K562 (cell line): ENCODE measurements at regions not wholly inside any gene's neighbourhood (a gene's known extent, or its start where the extent isn't known, plus 50 kb on each side); places are given as distances from the start of the nearest gene placed in this dataset.

Source experiments
- ATAC-seq: fragments of 200-7000 bp; cut with Tn5 transposase; 3 replicates; pipeline ENCODE4 v1.9.1; 2020; ENCODE audit warnings: moderate library complexity
- BruUV-seq: library from RNA; stranded (reverse); fragments of 400-500 nt; replicated peaks from 2 replicates; lab custom pipeline; 2021; lab: Mats Ljungman, UMichigan
- CTCF ChIA-PET: fragments of 300-600 bp; formaldehyde crosslinking; extraction: SDS; loops from one replicate; lab custom pipeline; 2021; ENCODE audit warnings: low intra/inter-chr PET ratio; lab: Yijun Ruan, JAX
- POLR2A ChIA-PET: fragments of 300-600, 350-650 bp; sonication (Branson Sonifier 250); formaldehyde crosslinking; extraction: SDS; loops from one replicate; lab custom pipeline; 2021; ENCODE audit warnings: antibody characterized with exemption, inconsistent platforms; lab: Yijun Ruan, JAX
- DNase-seq, 4 experiments: peaks; one replicate each; pipeline versions ENCODE4 v3.0.0 to v3.0.0-alpha.2; 2011 to 2018; ENCODE audit warnings: low spot score in 3 of 4, mixed read lengths in 3 of 4; ENCODE audit errors: extremely low read depth in 1 of 4
- FAIRE-seq: peaks from 2 replicates; lab custom pipeline; 2011; peaks lifted over from hg19 to GRCh38; lab: Jason Lieb, UNC
- H2AFZ ChIP-seq: 2 replicates; pipeline ENCODE4 v1.6.0; 2011; ENCODE audit warnings: low read depth, low read length, control low read depth, inconsistent platforms
- H3K27ac ChIP-seq: fragments of 200-600 bp; 3 replicates; pipeline ENCODE4 v1.8.0; 2011; ENCODE audit warnings: low read depth, mild to moderate bottlenecking, control low read depth, inconsistent platforms, low read length, moderate library complexity, mixed read lengths; ENCODE audit errors: extremely low read depth
- H3K27me3 ChIP-seq, 2 experiments: fragments of 300-600 bp in 1 of 2; 2 replicates in 1 of 2; 3 replicates in 1 of 2; pipeline versions ENCODE4 v1.6.0 to v1.8.0; 2011; ENCODE audit warnings: inconsistent platforms in 2 of 2, low read length in 2 of 2, mild to moderate bottlenecking in 1 of 2, mixed read lengths in 1 of 2, moderate library complexity in 1 of 2; ENCODE audit not compliant: control insufficient read depth in 2 of 2, insufficient read depth in 2 of 2
- H3K36me3 ChIP-seq: fragments of 300-600 bp; 3 replicates; pipeline ENCODE4 v1.8.0; 2011; ENCODE audit warnings: mild to moderate bottlenecking, low read length, inconsistent platforms; ENCODE audit not compliant: control insufficient read depth, insufficient read depth
- H3K4me1 ChIP-seq, 2 experiments: fragments of 200-600 bp in 1 of 2; replicated peaks in 1 of 2; 2 replicates in 1 of 2; 3 replicates in 1 of 2; pipeline versions ENCODE4 v1.5.1 to v1.8.0; 2011; ENCODE audit warnings: inconsistent platforms in 2 of 2, low read length in 2 of 2, mild to moderate bottlenecking in 1 of 2, mixed read lengths in 1 of 2, moderate library complexity in 1 of 2; ENCODE audit not compliant: control insufficient read depth in 2 of 2, insufficient read depth in 2 of 2
- H3K4me2 ChIP-seq: 2 replicates; pipeline ENCODE4 v1.6.1; 2011; ENCODE audit warnings: low read length, control low read depth, inconsistent platforms, mixed read lengths; ENCODE audit not compliant: insufficient read depth
- H3K4me3 ChIP-seq: fragments of 200-600 bp; sonication (generic), shearing (Covaris generic); 2 replicates; pipeline ENCODE4 v1.5.1; 2016; ENCODE audit warnings: control low read depth, inconsistent platforms
- H3K79me2 ChIP-seq: fragments of 200-600 bp; 3 replicates; pipeline ENCODE4 v1.8.0; 2011; ENCODE audit warnings: low read length, inconsistent platforms; ENCODE audit not compliant: control insufficient read depth, insufficient read depth
- H3K9ac ChIP-seq, 2 experiments: 2 replicates each; pipeline versions ENCODE4 v1.6.0 to v1.6.1; 2011; ENCODE audit warnings: low read depth in 2 of 2, low read length in 2 of 2, control low read depth in 1 of 2, inconsistent platforms in 1 of 2, mild to moderate bottlenecking in 1 of 2, mixed read lengths in 1 of 2; ENCODE audit not compliant: insufficient read depth in 1 of 2
- H3K9me1 ChIP-seq: one replicate; pipeline ENCODE4 v1.6.0; 2011; ENCODE audit warnings: inconsistent platforms, mild to moderate bottlenecking, low read length, moderate library complexity; ENCODE audit not compliant: control insufficient read depth, insufficient read depth
- H3K9me3 ChIP-seq: replicated peaks from 2 replicates; pipeline ENCODE4 v1.5.1; 2011; ENCODE audit warnings: low read depth, low read length, inconsistent platforms; ENCODE audit not compliant: control insufficient read depth, insufficient read depth
- H4K20me1 ChIP-seq: replicated peaks from 2 replicates; pipeline ENCODE4 v1.6.1; 2011; ENCODE audit warnings: low read length, inconsistent platforms, mixed read lengths; ENCODE audit not compliant: control insufficient read depth, insufficient read depth
- DDX20 ChIP-seq: fragments of 450-650 bp; IDR thresholded peaks from 2 replicates; pipeline ENCODE4 v1.6.1; 2016; ENCODE audit warnings: missing genetic modification characterization, low read depth, mild to moderate bottlenecking, missing compliant biosample characterization, moderate library complexity
- GTF2E2 ChIP-seq: fragments of 200-800 bp; sonication (Bioruptor generic); IDR thresholded peaks from 2 replicates; pipeline ENCODE4 v1.6.1; 2016; ENCODE audit warnings: missing genetic modification characterization, missing compliant biosample characterization
- JUND ChIP-seq, 2 experiments: IDR thresholded peaks; 2 replicates in 1 of 2; 3 replicates in 1 of 2; pipeline ENCODE4 v1.6.1; 2011; ENCODE audit warnings: borderline replicate concordance in 2 of 2, low read depth in 2 of 2, low read length in 2 of 2, improper control_type of control experiment in 1 of 2, missing biosample characterization in 1 of 2, missing genetic modification characterization in 1 of 2, missing genetic modification reagents in 1 of 2
- NRF1 ChIP-seq, 2 experiments: fragments of 450-650 bp; IDR thresholded peaks in 1 of 2; conservative IDR thresholded peaks in 1 of 2; 2 replicates each; pipeline ENCODE4 v1.6.1; 2014; ENCODE audit warnings: mild to moderate bottlenecking in 2 of 2
- PCBP1 ChIP-seq: fragments of 200-400 bp; formaldehyde crosslinking; IDR thresholded peaks from 2 replicates; pipeline ENCODE4 v1.6.1; 2018; ENCODE audit warnings: mild to moderate bottlenecking, low read depth, low read length; ENCODE audit not compliant: poor library complexity, severe bottlenecking
- PHF20 ChIP-seq: fragments of 450-650 bp; IDR thresholded peaks from 2 replicates; pipeline ENCODE4 v1.6.1; 2018; ENCODE audit not compliant: partially characterized antibody
- TBL1XR1 ChIP-seq, 2 experiments: IDR thresholded peaks; 2 replicates each; pipeline ENCODE4 v1.6.1; 2012; ENCODE audit warnings: improper control_type of control experiment in 2 of 2, low read length in 2 of 2, mild to moderate bottlenecking in 1 of 2
- ZNF217 ChIP-seq: sonication (generic); formaldehyde crosslinking; IDR thresholded peaks from 2 replicates; pipeline ENCODE4 v1.8.0; 2022; ENCODE audit warnings: mild to moderate bottlenecking, missing genetic modification reagents
- ZNF717 ChIP-seq: fragments of 250-450 bp; sonication (Bioruptor Pico); IDR thresholded peaks from 2 replicates; pipeline ENCODE4 v1.5.0; 2021
- WGBS: fragments of 100-300 bp; shearing (Covaris generic); methylation state at CpG from one replicate; pipeline ENCODE4 v1.1.6; 2016; ENCODE audit warnings: low coverage, mixed read lengths; ENCODE audit not compliant: insufficient coverage; ENCODE audit errors: missing lambda C conversion rate; 5-methylcytosine and 5-hydroxymethylcytosine counted together
- in situ Hi-C: fragments of 300-500 bp; cut with MboI; formaldehyde crosslinking; loops from 4 replicates; pipeline ENCODE4 v1.15.0; 2018; ENCODE audit warnings: inconsistent platforms, mixed read lengths
- intact Hi-C: fragments of 100-400 bp; cut with micrococcal nuclease; formaldehyde crosslinking; loops from 2 replicates; pipeline ENCODE4 v1.14.2; 2022
- TF ChIP-seq, protein P1 (sequence below): fragments of 450-650 bp; IDR thresholded peaks from 2 replicates; pipeline ENCODE4 v1.6.1; 2016; ENCODE audit warnings: borderline replicate concordance
- TF ChIP-seq, protein P2 (sequence below): fragments of 200-400 bp; formaldehyde crosslinking; IDR thresholded peaks from 2 replicates; pipeline ENCODE4 v1.6.1; 2017; ENCODE audit warnings: mild to moderate bottlenecking, low read depth, low read length, moderate library complexity
- TF ChIP-seq, protein P3 (sequence below): fragments of 250-450 bp; sonication (Bioruptor Pico); IDR thresholded peaks from 2 replicates; pipeline ENCODE4 v1.5.0; 2021
- TF ChIP-seq, protein P4 (sequence below), 2 experiments: fragments of 450-650 bp in 1 of 2; IDR thresholded peaks; 2 replicates each; pipeline ENCODE4 v1.6.1; 2011 to 2017; ENCODE audit warnings: low read depth in 2 of 2, antibody characterized with exemption in 1 of 2, borderline replicate concordance in 1 of 2, low read length in 1 of 2, mild to moderate bottlenecking in 1 of 2, mixed read lengths in 1 of 2; ENCODE audit not compliant: control insufficient read depth in 1 of 2

DNA sequence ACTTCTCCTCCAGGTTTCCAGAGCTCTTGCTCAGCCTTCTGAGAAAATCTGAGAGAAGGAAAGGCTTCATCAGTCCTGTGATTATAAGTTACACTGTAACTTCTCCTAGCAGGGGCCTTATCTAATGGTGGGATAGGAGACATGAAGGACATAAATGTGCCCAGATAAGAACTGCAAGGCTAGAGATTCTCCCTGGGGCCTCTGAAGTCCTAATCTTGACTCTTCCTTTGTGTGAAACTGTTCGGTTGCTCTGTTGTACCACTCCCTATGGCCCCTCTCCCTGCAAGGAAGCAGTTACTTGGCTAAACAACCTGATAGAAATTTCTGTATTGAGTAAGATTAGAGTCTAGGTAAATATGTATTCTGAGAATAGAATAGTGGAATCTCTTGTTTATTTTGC, 780.9 kb downstream of the ETS1 start:
- H3K9ac ChIP-seq = no peak overlapping the region
- no peak overlapping the region for H3K27ac ChIP-seq
- H3K4me3 ChIP-seq = no peak overlapping the region
- no peak overlapping the region for H3K4me2 ChIP-seq
- no peaks in the 10 kb centered on the region for H3K4me1 ChIP-seq
- no peaks in the 10 kb centered on the region for H3K79me2 ChIP-seq
- POLR2A ChIA-PET = no interaction called here
- CTCF ChIA-PET = no interaction called here
- 0% methylated on average over 1 of the region's 1 CpG for WGBS
- H3K27me3 ChIP-seq = no peaks in the 10 kb centered on the region
- in situ Hi-C loops = no loop called here
- no peaks in the 10 kb centered on the region for H3K9me1 ChIP-seq
- intact Hi-C loops = no loop called here
- FAIRE-seq (no peak), ATAC-seq (no peak), DNase-seq (no peak)
- no peaks in the 10 kb centered on the region for H3K36me3 ChIP-seq
- BruUV-seq = no TSS peak
- no peak overlapping the region for H2AFZ ChIP-seq
- H3K9me3 ChIP-seq = no peaks in the 10 kb centered on the region
- H4K20me1 ChIP-seq = no peaks in the 10 kb centered on the region
- no peak for TF ChIP-seq ZNF217 (CRISPR knock-in tag)
- no peak for TF ChIP-seq NRF1 (conservative IDR thresholded peaks at IDR 0.05 in 1 of 2, IDR thresholded peaks at IDR 0.05 in 1 of 2)
- no peak for TF ChIP-seq DDX20 (tag)
- TF ChIP-seq, protein P1, sequence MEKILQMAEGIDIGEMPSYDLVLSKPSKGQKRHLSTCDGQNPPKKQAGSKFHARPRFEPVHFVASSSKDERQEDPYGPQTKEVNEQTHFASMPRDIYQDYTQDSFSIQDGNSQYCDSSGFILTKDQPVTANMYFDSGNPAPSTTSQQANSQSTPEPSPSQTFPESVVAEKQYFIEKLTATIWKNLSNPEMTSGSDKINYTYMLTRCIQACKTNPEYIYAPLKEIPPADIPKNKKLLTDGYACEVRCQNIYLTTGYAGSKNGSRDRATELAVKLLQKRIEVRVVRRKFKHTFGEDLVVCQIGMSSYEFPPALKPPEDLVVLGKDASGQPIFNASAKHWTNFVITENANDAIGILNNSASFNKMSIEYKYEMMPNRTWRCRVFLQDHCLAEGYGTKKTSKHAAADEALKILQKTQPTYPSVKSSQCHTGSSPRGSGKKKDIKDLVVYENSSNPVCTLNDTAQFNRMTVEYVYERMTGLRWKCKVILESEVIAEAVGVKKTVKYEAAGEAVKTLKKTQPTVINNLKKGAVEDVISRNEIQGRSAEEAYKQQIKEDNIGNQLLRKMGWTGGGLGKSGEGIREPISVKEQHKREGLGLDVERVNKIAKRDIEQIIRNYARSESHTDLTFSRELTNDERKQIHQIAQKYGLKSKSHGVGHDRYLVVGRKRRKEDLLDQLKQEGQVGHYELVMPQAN = no peak
- TF ChIP-seq, protein P2, sequence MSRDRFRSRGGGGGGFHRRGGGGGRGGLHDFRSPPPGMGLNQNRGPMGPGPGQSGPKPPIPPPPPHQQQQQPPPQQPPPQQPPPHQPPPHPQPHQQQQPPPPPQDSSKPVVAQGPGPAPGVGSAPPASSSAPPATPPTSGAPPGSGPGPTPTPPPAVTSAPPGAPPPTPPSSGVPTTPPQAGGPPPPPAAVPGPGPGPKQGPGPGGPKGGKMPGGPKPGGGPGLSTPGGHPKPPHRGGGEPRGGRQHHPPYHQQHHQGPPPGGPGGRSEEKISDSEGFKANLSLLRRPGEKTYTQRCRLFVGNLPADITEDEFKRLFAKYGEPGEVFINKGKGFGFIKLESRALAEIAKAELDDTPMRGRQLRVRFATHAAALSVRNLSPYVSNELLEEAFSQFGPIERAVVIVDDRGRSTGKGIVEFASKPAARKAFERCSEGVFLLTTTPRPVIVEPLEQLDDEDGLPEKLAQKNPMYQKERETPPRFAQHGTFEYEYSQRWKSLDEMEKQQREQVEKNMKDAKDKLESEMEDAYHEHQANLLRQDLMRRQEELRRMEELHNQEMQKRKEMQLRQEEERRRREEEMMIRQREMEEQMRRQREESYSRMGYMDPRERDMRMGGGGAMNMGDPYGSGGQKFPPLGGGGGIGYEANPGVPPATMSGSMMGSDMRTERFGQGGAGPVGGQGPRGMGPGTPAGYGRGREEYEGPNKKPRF = no peak
- TF ChIP-seq TBL1XR1 (IDR thresholded peaks at IDR 0.05; ENCODE audit: low read length in 2 of 2) = no peak
- TF ChIP-seq, protein P3, sequence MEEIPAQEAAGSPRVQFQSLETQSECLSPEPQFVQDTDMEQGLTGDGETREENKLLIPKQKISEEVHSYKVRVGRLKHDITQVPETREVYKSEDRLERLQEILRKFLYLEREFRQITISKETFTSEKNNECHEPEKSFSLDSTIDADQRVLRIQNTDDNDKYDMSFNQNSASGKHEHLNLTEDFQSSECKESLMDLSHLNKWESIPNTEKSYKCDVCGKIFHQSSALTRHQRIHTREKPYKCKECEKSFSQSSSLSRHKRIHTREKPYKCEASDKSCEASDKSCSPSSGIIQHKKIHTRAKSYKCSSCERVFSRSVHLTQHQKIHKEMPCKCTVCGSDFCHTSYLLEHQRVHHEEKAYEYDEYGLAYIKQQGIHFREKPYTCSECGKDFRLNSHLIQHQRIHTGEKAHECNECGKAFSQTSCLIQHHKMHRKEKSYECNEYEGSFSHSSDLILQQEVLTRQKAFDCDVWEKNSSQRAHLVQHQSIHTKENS (CRISPR knock-in tag) = no peak
- no peak for TF ChIP-seq PCBP1
- no peak for TF ChIP-seq ZNF717 (CRISPR knock-in tag)
- TF ChIP-seq PHF20 = no peak
- no peak for TF ChIP-seq GTF2E2
- TF ChIP-seq, protein P4, sequence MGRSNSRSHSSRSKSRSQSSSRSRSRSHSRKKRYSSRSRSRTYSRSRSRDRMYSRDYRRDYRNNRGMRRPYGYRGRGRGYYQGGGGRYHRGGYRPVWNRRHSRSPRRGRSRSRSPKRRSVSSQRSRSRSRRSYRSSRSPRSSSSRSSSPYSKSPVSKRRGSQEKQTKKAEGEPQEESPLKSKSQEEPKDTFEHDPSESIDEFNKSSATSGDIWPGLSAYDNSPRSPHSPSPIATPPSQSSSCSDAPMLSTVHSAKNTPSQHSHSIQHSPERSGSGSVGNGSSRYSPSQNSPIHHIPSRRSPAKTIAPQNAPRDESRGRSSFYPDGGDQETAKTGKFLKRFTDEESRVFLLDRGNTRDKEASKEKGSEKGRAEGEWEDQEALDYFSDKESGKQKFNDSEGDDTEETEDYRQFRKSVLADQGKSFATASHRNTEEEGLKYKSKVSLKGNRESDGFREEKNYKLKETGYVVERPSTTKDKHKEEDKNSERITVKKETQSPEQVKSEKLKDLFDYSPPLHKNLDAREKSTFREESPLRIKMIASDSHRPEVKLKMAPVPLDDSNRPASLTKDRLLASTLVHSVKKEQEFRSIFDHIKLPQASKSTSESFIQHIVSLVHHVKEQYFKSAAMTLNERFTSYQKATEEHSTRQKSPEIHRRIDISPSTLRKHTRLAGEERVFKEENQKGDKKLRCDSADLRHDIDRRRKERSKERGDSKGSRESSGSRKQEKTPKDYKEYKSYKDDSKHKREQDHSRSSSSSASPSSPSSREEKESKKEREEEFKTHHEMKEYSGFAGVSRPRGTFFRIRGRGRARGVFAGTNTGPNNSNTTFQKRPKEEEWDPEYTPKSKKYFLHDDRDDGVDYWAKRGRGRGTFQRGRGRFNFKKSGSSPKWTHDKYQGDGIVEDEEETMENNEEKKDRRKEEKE (IDR thresholded peaks at IDR 0.05; ENCODE audit: borderline replicate concordance in 1 of 2, control insufficient read depth in 1 of 2, low read depth in 2 of 2, low read length in 1 of 2) = no peak
- TF ChIP-seq JUND (IDR thresholded peaks at IDR 0.05; ENCODE audit: borderline replicate concordance, low read depth, low read length) = no peak
- TF ChIP-seq JUND (tag; IDR thresholded peaks at IDR 0.05; ENCODE audit: borderline replicate concordance, low read depth, low read length) = no peak
